Cardiac muscle cell (in vitro differentiated cells and primary cell): ENCODE measurements at regions not wholly inside any gene's neighbourhood (a gene's known extent, or its start where the extent isn't known, plus 50 kb on each side); places are given as distances from the start of the nearest gene placed in this dataset.
A peak's percentile ranks its signal among the peaks of the same experiment; 100 is the strongest.
"Not testable (repeated sequence)": the region's sequence is repeated elsewhere in the genome, so short reads cannot be mapped to it uniquely, and the experiment has no call there.

Experiments used
- DNase-seq, 2 donors: peaks; one replicate each; pipeline versions ENCODE4 v3.0.0 to v3.0.0-alpha.2; 2010 to 2017; ENCODE audit warnings: low read depth in 1 of 2, low spot score in 1 of 2
- H3K27ac ChIP-seq: fragments of 200-600 bp; sonication (generic); 2 replicates; pipeline ENCODE4 v1.5.1; 2016
- H3K27me3 ChIP-seq: fragments of 200-600 bp; sonication (generic); 2 replicates; pipeline ENCODE4 v1.6.0; 2016; ENCODE audit warnings: control low read depth
- H3K36me3 ChIP-seq: fragments of 200-600 bp; sonication (generic); 2 replicates; pipeline ENCODE4 v1.5.1; 2016; ENCODE audit warnings: control low read depth
- H3K4me1 ChIP-seq: fragments of 200-600 bp; sonication (generic); 2 replicates; pipeline ENCODE4 v1.8.1; 2017; ENCODE audit warnings: low read depth, mild to moderate bottlenecking, mixed run types
- H3K4me3 ChIP-seq: fragments of 200-600 bp; sonication (generic); 2 replicates; pipeline ENCODE4 v1.5.1; 2016; ENCODE audit warnings: mild to moderate bottlenecking
- H3K9me3 ChIP-seq: fragments of 200-600 bp; sonication (generic); 2 replicates; pipeline ENCODE4 v1.5.1; 2017; ENCODE audit warnings: low read depth, mild to moderate bottlenecking, control low read depth
- CTCF ChIP-seq: IDR thresholded peaks from 2 replicates; pipeline ENCODE4 v1.5.1; 2012; ENCODE audit warnings: low read depth, mild to moderate bottlenecking, low read length

DNA sequence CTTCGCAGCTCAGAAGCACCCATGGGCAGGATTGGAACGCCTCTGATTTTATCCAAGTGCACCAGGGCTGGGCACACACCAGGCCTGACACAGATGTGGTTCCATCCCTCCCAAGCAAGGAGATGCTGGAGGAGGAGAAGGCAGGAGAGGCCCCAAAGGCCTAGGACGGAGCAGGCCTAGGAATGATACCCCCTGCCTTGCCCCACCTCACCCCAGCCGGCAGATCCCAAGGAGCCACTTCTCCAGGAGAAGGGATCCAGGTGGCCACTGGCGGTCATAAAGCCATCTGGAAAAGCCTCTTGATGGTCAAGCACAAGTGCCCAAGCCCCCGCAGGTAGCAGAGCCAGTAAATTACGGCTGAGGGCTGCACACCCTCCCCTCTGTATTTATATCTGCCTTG lies 211.8 kb downstream of the TBC1D2B start:
- H3K4me1 ChIP-seq: peaks cover 16% of the 10 kb centered on the region
- no peak for TF ChIP-seq CTCF
- H3K27me3 ChIP-seq: peaks cover 2% of the 10 kb centered on the region
- no peak overlapping the region for H3K4me3 ChIP-seq
- no peak overlapping the region for H3K27ac ChIP-seq
- no peak for DNase-seq
- no peaks in the 10 kb centered on the region for H3K36me3 ChIP-seq
- no peaks in the 10 kb centered on the region for H3K9me3 ChIP-seq

GRCh38 chr15:77865106-77865610 lies 212.4 kb downstream of the TBC1D2B start:
- Histone ChIP-seq H3K4me1 (peaks cover 16% of the 10 kb centered on the region), H3K4me3 (no peak overlapping the region), H3K9me3 (no peaks in the 10 kb centered on the region), H3K36me3 (no peaks in the 10 kb centered on the region), H3K27me3 (peaks cover 2% of the 10 kb centered on the region), H3K27ac (no peak overlapping the region)
- no peak for DNase-seq
- TF ChIP-seq CTCF: no peak

- no peak for TF ChIP-seq CTCF
- Histone ChIP-seq H3K9me3 (no peaks in the 10 kb centered on the region), H3K27ac (no peak overlapping the region), H3K4me1 (peaks cover 16% of the 10 kb centered on the region), H3K4me3 (no peak overlapping the region), H3K27me3 (peaks cover 2% of the 10 kb centered on the region), H3K36me3 (no peaks in the 10 kb centered on the region)
- DNase-seq: peak in 1 of 2 donors; percentile 53
These were observed 213.1 kb downstream of the TBC1D2B start for GRCh38 chr15:77864211-77865105.

GRCh38 chr15:77863491-77864105 lies 213.9 kb downstream of the TBC1D2B start:
- no peak for TF ChIP-seq CTCF
- H3K9me3 ChIP-seq: no peaks in the 10 kb centered on the region
- H3K36me3 ChIP-seq: no peaks in the 10 kb centered on the region
- H3K4me3 ChIP-seq: no peak overlapping the region
- DNase-seq: no peak
- H3K27ac ChIP-seq: no peak overlapping the region
- peaks cover 2% of the 10 kb centered on the region for H3K27me3 ChIP-seq
- H3K4me1 ChIP-seq: peaks cover 16% of the 10 kb centered on the region

DNA sequence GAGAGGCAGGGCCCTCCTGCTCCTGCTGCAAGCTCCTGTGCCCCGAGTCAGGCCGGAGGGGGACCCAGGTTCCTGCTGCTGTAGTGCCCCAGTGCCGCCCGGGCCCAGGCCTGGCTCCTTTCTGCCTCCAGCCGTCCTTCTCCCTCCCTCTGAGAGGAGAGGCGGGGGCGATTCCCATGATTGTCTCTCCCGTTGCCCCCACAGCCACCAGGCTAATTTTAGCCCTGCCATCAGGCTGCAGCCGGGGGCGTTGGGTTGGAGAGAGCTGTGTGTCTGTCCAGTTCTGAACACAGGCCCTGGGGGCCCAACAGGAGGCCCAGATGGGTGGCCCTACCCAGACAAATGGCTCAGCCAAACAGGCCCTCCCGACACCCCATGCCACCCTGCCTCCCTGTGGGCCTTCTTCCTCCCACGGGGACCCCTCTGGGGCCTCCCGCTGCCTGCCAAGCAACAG lies 214.8 kb downstream of the TBC1D2B start:
- Histone ChIP-seq H3K27ac (no peak overlapping the region), H3K27me3 (no peaks in the 10 kb centered on the region), H3K4me1 (peaks cover 16% of the 10 kb centered on the region), H3K4me3 (no peak overlapping the region), H3K36me3 (no peaks in the 10 kb centered on the region), H3K9me3 (no peaks in the 10 kb centered on the region)
- no peak for DNase-seq
- no peak for TF ChIP-seq CTCF

- peaks cover 16% of the 10 kb centered on the region for H3K4me1 ChIP-seq
- not testable (repeated sequence) for H3K27me3 ChIP-seq, H3K36me3 ChIP-seq, H3K4me3 ChIP-seq, DNase-seq, H3K27ac ChIP-seq, H3K9me3 ChIP-seq
These were observed 215.4 kb downstream of the TBC1D2B start for GRCh38 chr15:77861997-77862635.
